GM18511 (cell line): ENCODE measurements at regions not wholly inside any gene's neighbourhood (a gene's known extent, or its start where the extent isn't known, plus 50 kb on each side); places are given as distances from the start of the nearest gene placed in this dataset.
"Not testable (repeated sequence)": the region's sequence is repeated elsewhere in the genome, so short reads cannot be mapped to it uniquely, and the experiment has no call there.

Experiments
- ATAC-seq: cut with Tn5 transposase; IDR thresholded peaks from one replicate; pipeline ENCODE4 v1.9.1; 2021; ENCODE audit warnings: mild to moderate bottlenecking, moderate library complexity; ENCODE audit not compliant: unreplicated experiment

DNA sequence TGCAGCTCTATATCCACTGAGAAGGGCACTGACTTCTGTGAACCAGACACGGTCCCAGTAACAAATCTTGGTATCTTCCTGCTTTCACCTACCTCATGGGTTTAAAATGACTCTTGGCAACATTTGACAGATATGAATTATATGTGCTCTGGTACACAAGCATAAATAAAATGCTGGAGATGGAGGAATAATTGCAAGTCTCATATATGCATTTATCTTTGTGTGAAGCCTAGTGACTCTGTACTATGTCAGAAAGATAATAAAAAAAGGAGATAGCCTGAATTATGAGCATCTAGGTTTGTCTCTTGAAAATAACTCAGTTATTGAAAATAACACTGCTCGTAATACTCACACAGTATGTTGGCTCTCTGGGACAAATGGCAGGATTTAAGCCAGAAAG, 167.1 kb upstream of the CRBN start:
- no peak for ATAC-seq

DNA sequence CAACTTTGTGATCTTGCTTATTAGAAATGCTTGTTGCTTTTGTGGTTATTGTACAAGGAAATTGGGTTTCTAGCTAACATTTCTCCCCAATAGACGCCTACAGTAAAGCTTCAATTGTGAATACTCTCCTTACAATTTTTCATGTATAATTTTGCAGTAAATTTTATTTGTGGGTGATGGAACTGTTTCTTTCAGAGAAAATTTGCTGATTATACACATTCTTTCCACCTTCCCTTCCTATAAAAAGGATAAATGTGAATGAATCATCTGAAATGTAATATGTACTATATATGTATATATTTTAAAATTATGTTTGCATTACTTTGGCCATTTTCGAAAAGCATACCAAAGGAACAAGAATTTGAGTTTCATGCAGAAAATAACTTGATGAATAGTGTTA, 162.7 kb upstream of the CRBN start:
- no peak for ATAC-seq

DNA sequence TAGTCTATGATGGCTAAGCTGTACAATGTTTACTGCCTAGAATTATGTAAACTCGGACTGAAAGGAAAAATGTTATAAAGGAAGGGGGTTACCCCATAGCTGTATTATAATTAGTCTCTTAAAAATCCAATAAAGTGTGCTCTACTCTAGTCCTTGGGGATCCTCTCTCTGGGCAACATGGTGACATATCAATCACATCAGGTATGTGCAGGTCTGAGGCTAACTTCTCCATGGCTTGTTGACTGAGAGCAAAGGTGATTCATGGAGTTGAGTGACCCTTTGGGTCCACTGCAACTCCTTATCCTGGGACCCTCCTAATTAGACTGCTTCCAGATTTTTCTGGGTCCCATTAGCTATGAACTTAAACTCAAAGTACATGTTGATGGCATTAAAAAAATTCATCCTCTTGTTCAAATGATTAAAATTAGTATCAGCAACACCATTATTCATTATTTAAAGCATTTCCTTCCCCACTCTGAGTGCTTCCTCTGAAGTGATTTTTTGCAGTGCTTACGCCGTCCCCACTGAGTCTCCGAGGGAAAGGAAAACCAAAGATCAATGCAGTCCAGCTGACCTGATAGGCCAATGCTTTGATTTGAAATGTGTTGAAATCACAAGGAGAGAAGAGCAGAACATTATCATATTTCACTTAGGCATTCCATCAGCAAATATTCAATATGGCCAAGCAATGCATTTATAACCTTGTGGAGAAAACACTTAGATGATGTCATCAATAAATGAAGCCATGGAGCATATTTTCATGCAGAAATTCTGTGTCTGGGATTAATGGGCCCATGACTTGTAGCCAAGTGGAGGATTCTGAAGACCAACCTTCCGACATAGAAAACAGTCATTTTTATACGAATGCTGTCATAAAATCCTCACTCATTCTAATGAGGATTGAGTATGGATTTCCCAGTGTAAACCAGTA, 161.7 kb upstream of the CRBN start:
- no peak for ATAC-seq

DNA sequence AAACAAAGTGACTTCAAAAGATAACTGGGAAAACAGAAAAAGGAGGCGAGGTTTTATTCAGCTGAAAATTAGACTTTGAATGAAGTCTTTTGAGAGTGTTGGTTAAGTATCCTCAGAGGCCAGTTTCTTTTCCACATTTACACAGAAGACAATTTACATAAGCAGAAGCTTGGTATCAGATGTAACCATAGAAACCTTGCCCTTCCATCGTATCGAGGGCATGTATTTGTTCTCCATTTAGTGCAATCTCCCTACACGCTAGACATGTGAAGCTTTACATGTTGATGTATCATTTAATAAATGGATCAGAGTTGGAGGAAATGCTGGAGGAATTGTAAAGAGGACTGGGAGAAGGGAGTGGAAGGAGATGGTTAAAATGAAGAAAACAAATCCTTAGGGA, 161.0 kb upstream of the CRBN start:
- no peak for ATAC-seq

DNA sequence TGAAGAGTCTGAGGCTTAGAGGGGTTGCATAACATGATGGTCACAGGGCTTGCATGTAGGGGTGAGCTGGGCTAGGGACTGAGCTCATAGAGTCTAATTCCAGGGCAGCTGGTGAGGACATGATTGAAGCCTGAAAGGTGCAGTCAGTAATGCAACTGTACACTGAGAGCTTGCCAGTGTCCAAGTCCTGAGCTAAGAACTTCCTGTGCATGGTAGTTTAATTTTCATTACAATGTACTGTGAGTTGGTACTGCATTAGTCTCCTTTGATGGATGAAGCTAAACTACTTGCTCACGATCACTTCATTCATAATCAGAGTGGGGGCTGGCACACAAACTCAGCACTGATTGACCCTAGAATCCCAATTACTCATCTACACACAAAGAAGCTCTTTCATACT, 156.4 kb upstream of the CRBN start:
- ATAC-seq: no peak

DNA sequence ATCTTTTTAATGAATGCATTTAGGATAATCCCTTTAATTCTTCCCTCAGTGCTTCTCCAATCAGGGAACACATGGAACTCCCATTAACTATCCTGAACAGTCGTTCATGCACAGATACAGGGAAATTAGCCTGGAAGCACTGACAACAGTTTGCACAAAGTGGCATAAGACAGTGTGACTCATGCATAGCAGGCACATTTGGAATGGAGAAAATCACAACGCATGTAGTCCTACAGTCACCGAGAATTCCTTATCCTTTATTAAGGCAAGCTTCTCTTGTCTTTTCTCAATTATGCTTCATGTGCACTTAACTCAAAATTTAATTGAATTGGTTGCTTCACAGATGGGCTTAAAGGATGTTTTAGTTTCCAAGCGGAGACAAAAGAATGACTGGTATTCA, 155.0 kb upstream of the CRBN start:
- no peak for ATAC-seq

DNA sequence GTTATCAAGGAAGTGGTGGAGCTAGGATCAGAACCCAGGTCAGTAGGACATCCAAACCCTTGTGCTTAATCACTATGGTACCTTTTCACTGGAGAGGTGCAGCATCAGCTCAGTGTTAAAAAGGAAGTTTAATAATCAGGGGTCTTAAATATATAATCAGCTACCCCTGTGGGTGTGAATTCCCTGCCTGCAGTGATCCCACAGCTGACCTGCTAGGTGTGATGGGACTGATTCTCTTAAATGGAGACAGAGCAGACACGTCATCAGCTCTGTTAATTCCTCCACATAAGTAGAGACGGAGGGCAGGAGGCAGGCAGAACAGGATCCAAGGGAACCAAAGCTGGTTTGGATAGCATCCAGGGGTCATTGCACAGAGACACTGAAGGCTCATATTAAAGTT, 154.1 kb upstream of the CRBN start:
- no peak for ATAC-seq

DNA sequence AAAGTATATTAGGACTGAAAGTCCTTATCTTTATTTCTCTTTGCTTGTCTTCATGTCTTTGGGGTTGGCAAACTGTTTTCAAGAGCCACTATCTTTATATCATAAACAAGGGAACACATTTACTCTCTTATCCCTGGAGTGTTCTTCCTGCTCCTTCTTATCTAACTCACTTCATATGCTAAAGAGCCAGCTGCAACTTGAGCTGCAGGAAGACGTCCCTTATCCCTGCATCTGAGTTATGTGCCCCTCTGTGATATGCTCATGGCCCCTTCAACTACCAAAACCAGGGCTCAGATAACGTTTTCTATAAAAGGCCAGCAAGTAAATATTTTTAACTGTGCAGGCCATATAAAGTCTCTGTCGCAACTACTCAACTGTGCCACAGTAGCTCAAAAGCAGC, 137.0 kb upstream of the CRBN start:
- no peak for ATAC-seq

DNA sequence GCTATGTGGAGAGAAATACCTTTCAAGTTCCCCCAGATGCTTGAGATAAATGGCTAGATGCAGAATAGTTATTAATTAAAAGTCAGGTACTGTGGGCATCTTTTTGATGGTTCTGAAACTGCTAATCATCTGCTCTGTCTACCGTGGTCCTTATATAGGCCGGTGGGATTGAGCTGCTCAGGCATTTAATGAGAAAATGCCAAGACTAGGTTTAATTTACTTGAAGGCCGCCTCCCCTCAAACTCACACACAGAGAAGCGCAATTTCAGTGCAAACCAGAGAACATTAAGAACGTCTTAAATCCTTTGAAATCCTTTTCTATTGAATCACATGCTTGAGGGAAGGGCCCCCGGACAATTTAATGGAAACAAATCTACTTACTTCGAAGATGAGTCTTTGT, 136.4 kb upstream of the CRBN start:
- ATAC-seq: no peak

DNA sequence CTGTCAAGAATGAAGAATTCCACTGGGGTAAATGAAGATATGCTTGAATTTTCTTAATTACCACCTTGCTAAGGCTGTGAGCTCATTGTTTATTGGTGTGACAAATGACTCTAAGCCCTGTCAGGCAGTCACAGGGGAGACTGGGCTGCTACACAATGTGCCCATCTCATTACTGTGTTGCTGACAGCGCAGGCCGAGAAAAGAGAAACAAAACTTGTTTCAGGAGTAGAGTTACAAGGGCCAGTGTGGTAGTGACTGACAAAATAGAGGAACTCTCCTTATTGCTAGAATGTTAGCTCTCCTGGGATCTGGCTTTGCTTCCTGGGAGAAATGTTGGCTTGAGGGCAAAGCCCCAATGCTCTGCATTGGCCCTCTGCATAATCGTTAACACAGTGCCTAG, 130.4 kb upstream of the CRBN start:
- no peak for ATAC-seq

DNA sequence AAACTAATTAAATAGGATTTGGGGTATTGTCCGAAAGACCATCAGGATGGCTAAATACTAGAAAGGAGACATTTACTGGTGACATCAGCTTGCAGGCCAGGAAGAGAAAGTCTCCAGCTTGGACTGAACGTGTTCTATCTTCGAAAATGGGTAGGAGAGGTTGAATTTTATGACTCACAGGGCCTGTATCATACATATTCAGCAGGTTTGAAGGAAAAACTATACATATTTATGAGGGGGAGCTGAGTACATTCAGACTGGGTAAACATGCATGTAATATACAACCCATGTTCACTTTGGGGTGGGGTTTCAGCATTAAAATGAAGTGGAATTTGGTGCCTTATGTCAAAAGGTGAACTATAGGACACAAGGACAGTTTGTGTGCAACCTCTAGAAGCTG, 129.3 kb upstream of the CRBN start:
- ATAC-seq: no peak

DNA sequence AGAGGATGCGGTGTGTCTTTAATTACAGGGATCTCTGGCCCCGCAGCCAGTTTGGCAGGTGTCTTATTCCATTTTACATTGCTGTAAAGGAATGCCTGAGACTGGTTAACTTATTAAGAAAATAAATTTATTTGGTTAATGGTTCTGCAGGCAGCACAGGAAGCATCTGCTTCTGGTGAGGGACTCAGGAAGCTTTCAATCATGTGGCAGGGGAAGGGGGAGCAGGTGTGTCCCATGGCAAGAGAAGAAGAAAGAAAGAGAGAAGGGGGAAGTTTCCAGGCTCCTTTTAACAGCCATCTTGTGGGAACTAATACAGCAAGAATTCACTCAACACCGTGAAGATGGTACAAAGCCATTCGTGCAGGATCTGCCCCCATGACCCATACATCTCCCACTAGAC, 128.0 kb upstream of the CRBN start:
- no peak for ATAC-seq

DNA sequence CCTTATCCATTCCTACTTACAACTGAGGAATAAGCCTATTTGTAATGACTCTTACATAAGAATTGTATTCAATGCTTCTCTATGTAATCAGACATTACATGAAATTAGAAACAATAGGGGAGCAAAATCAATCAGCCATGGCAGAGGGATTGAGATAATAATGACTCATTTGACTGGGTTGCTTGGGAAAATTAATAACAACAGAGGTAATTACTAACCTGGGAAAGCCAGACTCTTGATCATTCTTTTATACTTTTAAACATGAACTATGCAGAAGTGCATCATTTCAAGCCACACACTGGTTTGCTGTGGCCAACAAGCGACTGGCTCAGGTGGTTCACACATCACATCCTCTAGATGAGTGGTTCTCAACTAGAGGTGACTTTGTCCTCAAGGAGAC, 126.3 kb upstream of the CRBN start:
- no peak for ATAC-seq

DNA sequence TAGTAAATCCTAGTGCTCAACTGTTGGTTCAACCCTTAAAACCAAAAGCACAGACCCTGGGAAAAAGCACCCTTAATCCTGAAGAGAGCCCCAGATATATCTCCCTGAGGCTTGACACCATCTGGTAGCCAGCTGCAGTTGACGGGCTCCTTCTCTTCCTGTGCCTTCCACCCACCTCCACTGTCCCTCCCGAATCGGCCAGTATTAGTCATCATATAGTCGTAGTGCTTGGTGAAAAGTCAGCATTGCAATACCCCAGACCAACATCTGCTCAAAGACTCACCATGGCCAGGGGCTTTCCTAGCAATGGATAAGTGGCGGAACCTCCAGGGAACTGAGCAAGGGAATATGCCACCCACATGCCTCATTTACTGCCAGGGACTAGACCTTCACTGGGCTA, 125.6 kb upstream of the CRBN start:
- no peak for ATAC-seq

DNA sequence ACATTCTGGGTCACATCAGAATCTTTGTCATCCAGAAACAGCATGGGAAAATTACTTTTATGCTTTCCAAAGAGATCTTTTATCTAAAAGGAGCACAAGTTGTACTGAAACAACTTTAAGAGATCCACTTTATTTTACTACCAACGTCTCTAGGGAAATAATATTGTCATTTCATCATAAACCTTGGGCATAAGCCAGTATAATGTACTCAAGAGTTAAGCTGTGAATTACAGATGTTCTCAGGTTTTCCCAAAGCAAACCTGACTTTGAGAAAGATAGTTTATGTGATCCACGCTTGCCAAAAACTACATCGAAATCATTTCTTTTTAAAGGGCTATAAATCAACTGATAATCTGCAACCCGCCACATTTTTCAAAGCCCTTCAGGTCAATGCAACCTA, 124.1 kb upstream of the CRBN start:
- ATAC-seq: no peak

DNA sequence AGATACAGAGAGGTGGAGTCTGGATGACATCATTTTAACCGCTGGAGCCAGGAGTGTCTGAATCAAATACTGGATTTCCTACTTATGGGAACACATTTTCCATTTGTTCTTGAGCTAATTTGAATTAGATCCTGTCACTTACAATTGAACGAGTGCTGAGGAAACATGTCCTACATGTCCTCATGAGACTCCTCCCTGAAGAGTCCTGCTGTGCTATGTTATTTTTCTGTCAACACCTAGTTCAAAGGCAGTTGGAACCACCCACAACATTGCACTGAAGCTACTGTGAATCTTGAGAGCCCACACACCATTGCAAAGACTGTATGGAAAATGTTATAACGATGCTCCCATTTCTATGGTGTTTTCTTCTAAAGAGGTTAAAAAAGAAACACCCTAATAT, 123.5 kb upstream of the CRBN start:
- no peak for ATAC-seq

DNA sequence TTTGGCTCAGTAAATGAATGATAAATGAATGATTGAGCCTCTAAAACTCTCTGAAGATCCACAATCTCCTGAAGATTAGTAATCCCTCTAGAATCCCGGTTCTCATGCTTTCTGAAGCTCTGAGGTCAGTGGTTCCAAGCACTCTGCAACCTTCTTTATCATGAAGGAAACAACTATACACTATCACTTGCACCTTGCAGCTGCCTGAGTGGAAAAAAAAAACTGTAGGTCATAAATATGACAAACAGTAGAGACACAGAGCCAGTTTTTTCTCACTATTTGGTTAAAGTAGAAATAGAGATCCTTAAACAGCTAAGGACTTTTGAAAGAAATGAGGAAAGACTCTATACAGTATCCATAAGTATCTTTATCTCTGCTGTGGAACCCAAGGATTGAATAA, 122.0 kb upstream of the CRBN start:
- ATAC-seq: no peak

DNA sequence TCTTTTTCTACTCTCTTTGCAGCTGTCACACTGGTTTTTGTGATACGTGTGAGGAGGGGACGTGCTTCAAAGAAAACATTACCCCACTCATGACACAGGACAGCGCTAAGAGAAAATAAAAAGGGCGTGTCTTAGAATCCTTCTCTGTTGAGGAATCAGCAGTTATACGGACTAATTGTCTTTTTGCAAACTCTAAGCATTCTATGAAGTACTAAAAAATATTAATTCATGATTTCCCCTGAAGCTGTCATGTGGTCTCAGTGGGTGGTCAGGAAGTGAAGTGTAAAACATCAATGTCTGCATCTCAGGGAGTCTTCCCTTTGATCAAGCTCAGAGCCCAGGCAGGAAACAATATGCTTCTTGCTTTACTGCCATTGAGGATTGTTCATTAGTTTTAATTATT, 117.5 kb upstream of the CRBN start:
- ATAC-seq: no peak

DNA sequence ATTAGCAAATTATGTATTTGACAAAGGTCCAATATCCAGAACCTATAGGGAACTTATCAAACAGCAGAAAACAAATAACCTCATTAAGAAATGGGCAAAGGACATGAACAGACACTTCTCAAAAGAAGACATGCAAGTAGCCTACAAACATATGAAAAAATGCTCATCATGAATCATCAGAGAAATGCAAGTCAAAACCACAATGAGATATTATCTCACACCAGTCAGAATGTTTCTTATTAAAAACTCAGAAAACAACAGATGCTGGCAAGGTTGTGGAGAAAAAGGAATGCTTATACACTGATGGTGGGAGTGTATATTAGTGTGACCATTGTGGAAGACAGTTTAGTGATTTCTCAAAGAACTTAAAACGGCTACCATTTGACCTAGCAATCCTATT, 116.1 kb upstream of the CRBN start:
- no peak for ATAC-seq

DNA sequence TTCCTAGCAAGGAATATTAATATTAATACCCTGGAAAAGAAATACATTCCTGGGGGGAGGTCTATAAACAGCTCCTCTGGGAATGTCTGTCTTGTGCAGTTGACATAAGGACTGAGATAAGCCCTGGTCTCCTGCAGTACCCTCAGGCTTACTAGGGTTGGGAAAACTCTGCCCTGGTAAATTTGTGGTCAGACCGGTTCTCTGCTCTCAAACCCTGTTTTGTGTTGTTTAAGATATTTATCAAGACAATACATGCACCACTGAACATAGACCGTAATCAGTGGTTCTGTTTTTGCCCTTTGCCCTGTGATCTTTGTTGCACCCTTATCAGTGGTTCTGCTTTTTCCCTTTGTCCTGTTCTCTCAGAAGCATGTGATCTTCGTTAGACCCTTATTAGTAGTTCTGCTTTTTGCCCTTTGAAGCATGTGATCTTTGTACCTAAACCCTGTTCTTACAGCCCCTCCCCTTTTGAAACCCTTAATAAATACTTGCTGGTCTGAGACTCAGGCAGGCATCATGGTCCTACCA, 112.3 kb upstream of the CRBN start:
- ATAC-seq: not testable (repeated sequence)

DNA sequence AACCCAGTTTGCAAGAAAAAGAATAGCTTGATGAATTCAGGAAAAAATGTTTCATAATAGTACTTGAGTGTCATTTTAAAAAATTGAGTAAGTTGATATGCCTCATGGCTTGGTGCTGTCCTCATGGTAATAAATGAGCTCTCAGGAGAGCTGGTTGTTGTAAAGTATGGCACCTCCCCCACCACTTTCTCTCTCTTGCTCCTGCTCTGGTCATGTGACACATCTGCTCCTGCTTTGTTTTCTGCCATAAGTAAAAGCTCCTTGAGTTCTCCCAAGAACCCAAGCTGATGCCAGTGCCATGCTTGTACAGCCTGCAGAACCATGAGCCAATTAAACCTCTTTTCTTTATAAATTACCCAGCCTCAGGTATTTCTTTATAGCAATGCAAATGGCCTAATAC, 108.8 kb upstream of the CRBN start:
- no peak for ATAC-seq

DNA sequence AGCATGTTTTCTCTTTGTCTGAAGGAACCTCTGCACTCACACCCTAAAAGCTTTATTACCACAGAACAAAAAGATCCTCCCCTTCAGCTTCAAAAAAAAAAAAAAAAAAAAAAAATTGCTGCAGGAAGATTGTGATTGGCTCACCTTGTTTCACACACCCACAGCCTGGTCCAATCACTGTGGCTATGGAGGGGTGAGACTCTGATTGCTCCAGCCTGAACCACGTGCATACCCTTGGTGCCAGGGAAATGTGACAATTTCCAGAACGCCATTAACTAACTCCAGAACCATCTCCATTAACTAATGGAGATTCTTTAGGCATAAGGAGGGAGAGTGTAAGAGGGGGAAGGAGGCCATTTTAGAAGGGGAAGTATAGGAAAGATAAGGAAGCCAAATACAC, 106.5 kb upstream of the CRBN start:
- ATAC-seq: no peak

DNA sequence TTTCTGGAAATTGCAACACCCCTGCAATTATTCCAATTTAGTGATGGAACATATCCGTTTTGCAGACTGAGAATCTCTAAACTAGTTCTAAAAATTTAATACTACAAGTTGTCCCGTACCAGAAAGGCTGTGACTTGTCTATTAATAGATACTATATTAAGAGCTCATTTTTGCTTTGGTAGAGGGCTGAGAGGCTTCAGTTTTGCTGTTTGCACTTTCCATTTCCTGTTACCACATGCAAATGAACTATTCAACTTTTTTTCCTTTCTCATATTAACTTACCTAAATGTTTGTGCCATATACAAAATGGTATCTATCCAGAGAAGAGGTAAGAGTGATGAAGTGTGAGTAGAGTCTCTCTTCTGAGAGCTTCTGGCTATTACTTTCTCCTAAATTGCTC, 101.5 kb upstream of the CRBN start:
- ATAC-seq: peak; percentile 79
